ENCODE measurements at regions not wholly inside any gene's neighbourhood (a gene's known extent, or its start where the extent isn't known, plus 50 kb on each side); places are given as distances from the start of the nearest gene placed in this dataset.

DNA sequence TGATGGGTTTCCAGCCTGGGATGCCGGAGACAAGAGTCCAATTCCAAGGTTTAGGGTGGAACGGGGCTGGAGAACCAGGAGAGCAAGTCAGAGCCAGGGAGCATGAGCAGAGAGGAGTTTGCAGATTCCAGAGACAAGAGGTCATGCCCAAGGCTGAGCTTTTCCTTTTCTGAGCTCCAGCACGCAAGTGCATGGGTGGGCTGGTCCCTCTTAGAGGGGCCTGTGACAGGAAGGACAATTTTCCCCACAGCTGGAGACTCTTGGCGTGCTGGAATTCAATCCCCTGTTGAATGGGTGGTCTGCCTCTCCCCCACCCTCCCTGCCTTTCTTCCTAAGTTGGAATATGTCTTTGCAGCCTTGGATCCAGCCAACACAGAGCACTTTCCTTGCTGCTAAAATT lies 431.9 kb downstream of the BCL11B start:
- TF ChIP-seq TAF1 (IDR thresholded peaks at IDR 0.05; ENCODE audit: low read depth) (no peak), EP300 (IDR thresholded peaks at IDR 0.05; ENCODE audit: borderline replicate concordance) (no peak), EGR1 (IDR thresholded peaks at IDR 0.05) (no peak), RAD21 (IDR thresholded peaks at IDR 0.05; ENCODE audit: low read depth) (no peak), ZBTB7A (IDR thresholded peaks at IDR 0.05; ENCODE audit: low read depth) (no peak), YY1 (IDR thresholded peaks at IDR 0.05; ENCODE audit: low read depth) (no peak), NFIC (IDR thresholded peaks at IDR 0.05) (no peak), FOXM1 (IDR thresholded peaks at IDR 0.05; ENCODE audit: borderline replicate concordance, low read depth) (no peak), CEBPB (IDR thresholded peaks at IDR 0.05) (no peak), TEAD4 (IDR thresholded peaks at IDR 0.05) (no peak), CREB1 (IDR thresholded peaks at IDR 0.05; ENCODE audit: low read depth) (no peak), TCF12 (IDR thresholded peaks at IDR 0.05; ENCODE audit: low read depth) (no peak)
- TF ChIP-seq, protein P1, sequence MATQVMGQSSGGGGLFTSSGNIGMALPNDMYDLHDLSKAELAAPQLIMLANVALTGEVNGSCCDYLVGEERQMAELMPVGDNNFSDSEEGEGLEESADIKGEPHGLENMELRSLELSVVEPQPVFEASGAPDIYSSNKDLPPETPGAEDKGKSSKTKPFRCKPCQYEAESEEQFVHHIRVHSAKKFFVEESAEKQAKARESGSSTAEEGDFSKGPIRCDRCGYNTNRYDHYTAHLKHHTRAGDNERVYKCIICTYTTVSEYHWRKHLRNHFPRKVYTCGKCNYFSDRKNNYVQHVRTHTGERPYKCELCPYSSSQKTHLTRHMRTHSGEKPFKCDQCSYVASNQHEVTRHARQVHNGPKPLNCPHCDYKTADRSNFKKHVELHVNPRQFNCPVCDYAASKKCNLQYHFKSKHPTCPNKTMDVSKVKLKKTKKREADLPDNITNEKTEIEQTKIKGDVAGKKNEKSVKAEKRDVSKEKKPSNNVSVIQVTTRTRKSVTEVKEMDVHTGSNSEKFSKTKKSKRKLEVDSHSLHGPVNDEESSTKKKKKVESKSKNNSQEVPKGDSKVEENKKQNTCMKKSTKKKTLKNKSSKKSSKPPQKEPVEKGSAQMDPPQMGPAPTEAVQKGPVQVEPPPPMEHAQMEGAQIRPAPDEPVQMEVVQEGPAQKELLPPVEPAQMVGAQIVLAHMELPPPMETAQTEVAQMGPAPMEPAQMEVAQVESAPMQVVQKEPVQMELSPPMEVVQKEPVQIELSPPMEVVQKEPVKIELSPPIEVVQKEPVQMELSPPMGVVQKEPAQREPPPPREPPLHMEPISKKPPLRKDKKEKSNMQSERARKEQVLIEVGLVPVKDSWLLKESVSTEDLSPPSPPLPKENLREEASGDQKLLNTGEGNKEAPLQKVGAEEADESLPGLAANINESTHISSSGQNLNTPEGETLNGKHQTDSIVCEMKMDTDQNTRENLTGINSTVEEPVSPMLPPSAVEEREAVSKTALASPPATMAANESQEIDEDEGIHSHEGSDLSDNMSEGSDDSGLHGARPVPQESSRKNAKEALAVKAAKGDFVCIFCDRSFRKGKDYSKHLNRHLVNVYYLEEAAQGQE (IDR thresholded peaks at IDR 0.05; ENCODE audit: low read depth) = no peak
- TF ChIP-seq, protein P2, sequence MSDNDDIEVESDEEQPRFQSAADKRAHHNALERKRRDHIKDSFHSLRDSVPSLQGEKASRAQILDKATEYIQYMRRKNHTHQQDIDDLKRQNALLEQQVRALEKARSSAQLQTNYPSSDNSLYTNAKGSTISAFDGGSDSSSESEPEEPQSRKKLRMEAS (IDR thresholded peaks at IDR 0.05) = no peak
- TF ChIP-seq, protein P3, sequence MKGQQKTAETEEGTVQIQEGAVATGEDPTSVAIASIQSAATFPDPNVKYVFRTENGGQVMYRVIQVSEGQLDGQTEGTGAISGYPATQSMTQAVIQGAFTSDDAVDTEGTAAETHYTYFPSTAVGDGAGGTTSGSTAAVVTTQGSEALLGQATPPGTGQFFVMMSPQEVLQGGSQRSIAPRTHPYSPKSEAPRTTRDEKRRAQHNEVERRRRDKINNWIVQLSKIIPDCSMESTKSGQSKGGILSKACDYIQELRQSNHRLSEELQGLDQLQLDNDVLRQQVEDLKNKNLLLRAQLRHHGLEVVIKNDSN (IDR thresholded peaks at IDR 0.05) = no peak

DNA sequence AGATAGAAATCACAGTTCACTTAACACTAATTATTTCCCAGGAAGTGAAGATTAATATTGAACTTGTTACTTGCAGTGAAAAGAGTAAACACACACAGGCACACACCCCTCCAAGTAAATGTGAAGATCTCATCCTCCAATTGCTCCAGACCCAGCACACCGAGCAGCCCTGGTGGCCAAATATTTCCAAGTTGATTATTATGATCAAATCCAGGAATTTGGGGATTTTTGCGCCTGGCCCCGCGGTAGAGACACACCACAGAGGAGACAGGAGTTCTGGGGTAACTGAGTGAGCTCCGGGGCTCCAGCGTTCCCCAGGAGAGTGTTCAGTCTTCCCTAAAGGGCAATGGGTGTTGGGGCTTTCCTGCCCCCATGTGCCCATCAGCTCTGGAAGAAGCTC lies 431.5 kb downstream of the BCL11B start:
- TF ChIP-seq, protein P3 (IDR thresholded peaks at IDR 0.05) = no peak
- TF ChIP-seq NFIC (IDR thresholded peaks at IDR 0.05) (no peak), TEAD4 (IDR thresholded peaks at IDR 0.05) (no peak), RAD21 (IDR thresholded peaks at IDR 0.05; ENCODE audit: low read depth) (no peak), EP300 (IDR thresholded peaks at IDR 0.05; ENCODE audit: borderline replicate concordance) (no peak), TCF12 (IDR thresholded peaks at IDR 0.05; ENCODE audit: low read depth) (no peak), ZBTB7A (IDR thresholded peaks at IDR 0.05; ENCODE audit: low read depth) (no peak), CEBPB (IDR thresholded peaks at IDR 0.05) (no peak), CREB1 (IDR thresholded peaks at IDR 0.05; ENCODE audit: low read depth) (no peak)
- TF ChIP-seq, protein P2 (IDR thresholded peaks at IDR 0.05) = no peak

DNA sequence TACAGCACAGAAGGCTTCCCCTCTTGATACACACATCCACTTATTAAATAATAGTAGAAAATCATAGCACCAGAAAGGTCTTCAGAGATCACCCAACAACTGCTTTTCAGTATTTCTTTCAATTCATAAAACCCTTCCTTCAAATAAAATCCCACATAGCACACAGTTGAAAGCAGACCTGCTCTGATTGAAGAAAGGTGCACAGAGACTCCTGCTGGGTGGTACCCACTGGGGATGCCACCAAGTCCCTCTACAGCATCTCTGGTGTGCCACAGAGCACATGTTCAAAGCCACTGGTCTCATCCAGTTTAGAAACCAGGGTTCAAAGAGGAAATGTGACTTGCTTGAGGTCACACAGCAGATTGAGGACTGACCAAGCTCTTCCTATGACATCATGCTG lies 427.5 kb downstream of the BCL11B start:
- TF ChIP-seq YY1 (IDR thresholded peaks at IDR 0.05; ENCODE audit: low read depth) (no peak), CEBPB (IDR thresholded peaks at IDR 0.05) (no peak), FOXM1 (IDR thresholded peaks at IDR 0.05; ENCODE audit: borderline replicate concordance, low read depth) (no peak), TAF1 (IDR thresholded peaks at IDR 0.05; ENCODE audit: low read depth) (no peak), TCF12 (IDR thresholded peaks at IDR 0.05; ENCODE audit: low read depth) (no peak), ZBTB7A (IDR thresholded peaks at IDR 0.05; ENCODE audit: low read depth) (no peak), NFIC (IDR thresholded peaks at IDR 0.05) (no peak)
- TF ChIP-seq, protein P3 (IDR thresholded peaks at IDR 0.05) = no peak

DNA sequence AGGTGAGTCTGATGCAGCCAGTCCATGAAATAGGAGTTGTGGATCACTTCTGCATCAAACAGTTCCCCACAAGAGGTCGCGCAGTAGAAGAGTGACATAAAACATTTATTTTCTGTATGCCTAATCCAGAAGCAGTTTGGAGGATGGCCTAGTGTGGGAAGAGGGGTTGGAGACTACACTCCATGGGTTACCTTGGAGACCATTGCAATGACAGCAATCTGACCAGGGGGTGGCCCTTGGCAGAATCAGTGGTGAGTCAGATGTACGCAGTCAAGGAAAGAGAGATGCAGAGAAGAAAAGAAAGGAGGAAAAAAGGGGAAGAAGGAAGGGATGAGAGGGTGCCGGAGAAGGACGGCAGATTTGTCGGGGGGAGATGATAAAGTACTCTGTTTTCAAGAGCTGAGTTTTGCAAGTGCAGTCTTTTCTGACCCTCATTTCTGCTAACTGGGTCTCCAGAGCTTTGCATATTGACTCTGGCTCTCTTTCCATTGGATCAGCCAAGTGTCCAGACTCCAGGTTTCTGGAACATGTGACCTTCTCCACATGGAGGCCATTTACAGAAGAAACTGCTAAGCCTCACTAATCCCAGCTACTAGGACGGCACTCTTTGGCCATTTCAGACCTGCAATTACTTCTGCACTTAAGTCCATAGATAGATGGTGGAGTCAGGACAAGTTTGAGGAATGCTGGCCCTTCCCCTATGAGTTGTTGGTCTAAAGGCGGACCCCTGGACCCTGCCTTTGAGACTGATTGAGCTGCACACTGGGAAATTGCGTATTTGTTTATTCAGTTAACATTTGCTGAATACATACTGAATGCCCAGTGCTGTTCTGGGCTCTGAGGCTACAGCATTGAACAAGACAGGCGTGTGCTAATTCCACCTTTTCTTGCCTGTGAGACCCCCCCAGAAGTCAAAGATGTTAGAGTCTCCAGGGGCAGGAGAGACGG lies 424.2 kb downstream of the BCL11B start:
- no peak for TF ChIP-seq RAD21 (IDR thresholded peaks at IDR 0.05; ENCODE audit: low read depth)
- no peak for TF ChIP-seq EP300 (IDR thresholded peaks at IDR 0.05; ENCODE audit: borderline replicate concordance)
- TF ChIP-seq NFIC (IDR thresholded peaks at IDR 0.05) = no peak
- TF ChIP-seq YY1 (IDR thresholded peaks at IDR 0.05; ENCODE audit: low read depth) = no peak
- TF ChIP-seq FOXM1 (IDR thresholded peaks at IDR 0.05; ENCODE audit: borderline replicate concordance, low read depth) = no peak
- no peak for TF ChIP-seq TEAD4 (IDR thresholded peaks at IDR 0.05)
- TF ChIP-seq TAF1 (IDR thresholded peaks at IDR 0.05; ENCODE audit: low read depth) = no peak
- TF ChIP-seq, protein P1 (IDR thresholded peaks at IDR 0.05; ENCODE audit: low read depth) = no peak

DNA sequence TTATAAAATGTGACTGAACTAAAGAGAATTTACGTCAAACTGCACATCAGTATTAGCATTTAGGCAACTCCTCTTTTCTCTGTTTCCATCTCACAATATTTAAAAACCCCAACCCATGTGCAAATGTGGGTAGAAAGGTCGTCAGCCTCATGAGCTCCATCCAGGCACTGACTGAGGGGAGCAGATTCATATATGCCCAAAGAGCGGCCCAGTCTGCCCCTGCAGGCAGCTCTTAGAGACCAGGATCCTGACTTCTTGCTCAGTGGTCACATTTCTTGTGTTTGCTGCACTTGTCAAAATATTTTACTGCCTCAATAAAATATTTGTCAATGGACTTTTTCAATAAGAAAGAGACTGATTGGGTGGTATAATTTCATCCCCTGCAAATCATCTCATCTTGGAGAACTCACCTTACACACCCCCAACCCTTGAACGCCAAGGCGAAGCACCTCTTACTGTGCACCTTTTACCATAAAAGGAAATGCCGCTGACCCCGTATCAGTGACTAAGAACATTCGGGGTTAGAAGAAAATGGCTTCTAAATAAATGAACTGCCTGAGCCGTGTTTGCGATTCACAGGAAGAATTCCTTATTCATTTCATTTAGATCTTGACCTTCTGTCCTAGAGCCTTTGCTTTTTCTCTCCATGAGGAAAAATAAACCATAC lies 418.8 kb downstream of the BCL11B start:
- TF ChIP-seq NFIC (IDR thresholded peaks at IDR 0.05) = no peak
- TF ChIP-seq, protein P3 (IDR thresholded peaks at IDR 0.05) = no peak
- TF ChIP-seq EGR1 (IDR thresholded peaks at IDR 0.05) = no peak
- TF ChIP-seq TCF12 (IDR thresholded peaks at IDR 0.05; ENCODE audit: low read depth) = no peak
- TF ChIP-seq, protein P2 (IDR thresholded peaks at IDR 0.05) = no peak
- TF ChIP-seq, protein P1 (IDR thresholded peaks at IDR 0.05; ENCODE audit: low read depth) = no peak
- TF ChIP-seq FOXM1 (IDR thresholded peaks at IDR 0.05; ENCODE audit: borderline replicate concordance, low read depth) = no peak
- TF ChIP-seq TAF1 (IDR thresholded peaks at IDR 0.05; ENCODE audit: low read depth) = no peak
- TF ChIP-seq EP300 (IDR thresholded peaks at IDR 0.05; ENCODE audit: borderline replicate concordance) = no peak
- TF ChIP-seq RAD21 (IDR thresholded peaks at IDR 0.05; ENCODE audit: low read depth) = no peak
- TF ChIP-seq CEBPB (IDR thresholded peaks at IDR 0.05) = no peak
- no peak for TF ChIP-seq YY1 (IDR thresholded peaks at IDR 0.05; ENCODE audit: low read depth)
- no peak for TF ChIP-seq TEAD4 (IDR thresholded peaks at IDR 0.05)
- TF ChIP-seq CREB1 (IDR thresholded peaks at IDR 0.05; ENCODE audit: low read depth) = no peak
